HG02973 (cell line): ENCODE measurements at regions not wholly inside any gene's neighbourhood (a gene's known extent, or its start where the extent isn't known, plus 50 kb on each side); places are given as distances from the start of the nearest gene placed in this dataset.

Experiments used
- ATAC-seq: cut with Tn5 transposase; IDR thresholded peaks from one replicate; pipeline ENCODE4 v1.9.1; 2021; ENCODE audit warnings: moderate library complexity; ENCODE audit not compliant: unreplicated experiment

GRCh38 chr12:127070515-127071157 is 1196.3 kb upstream of the TMEM132C start:
- no peak for ATAC-seq

GRCh38 chr12:127074161-127074560 is 1192.8 kb upstream of the TMEM132C start:
- ATAC-seq: no peak

GRCh38 chr12:127075981-127076380 is 1191.0 kb upstream of the TMEM132C start:
- ATAC-seq: no peak

- ATAC-seq: no peak
Measured at GRCh38 chr12:127077262-127078045, 1189.5 kb upstream of the TMEM132C start.

GRCh38 chr12:127078577-127079350 is 1188.2 kb upstream of the TMEM132C start:
- no peak for ATAC-seq

- ATAC-seq: no peak
Measured at GRCh38 chr12:127079636-127080035, 1187.3 kb upstream of the TMEM132C start.

- ATAC-seq: no peak
Measured at GRCh38 chr12:127081058-127081457, 1185.9 kb upstream of the TMEM132C start.

- peak; percentile 99 for ATAC-seq
Measured at GRCh38 chr12:127083008-127083949, 1183.7 kb upstream of the TMEM132C start.

GRCh38 chr12:127101076-127101475 is 1165.9 kb upstream of the TMEM132C start:
- no peak for ATAC-seq

- ATAC-seq: no peak
Measured at GRCh38 chr12:127106041-127106440, 1160.9 kb upstream of the TMEM132C start.

- ATAC-seq: no peak
Measured at GRCh38 chr12:127106697-127107096, 1160.3 kb upstream of the TMEM132C start.

GRCh38 chr12:127107744-127108143 is 1159.2 kb upstream of the TMEM132C start:
- ATAC-seq: no peak

GRCh38 chr12:127108360-127109215 is 1158.4 kb upstream of the TMEM132C start:
- peak; percentile 63 for ATAC-seq

- ATAC-seq: no peak
Measured at GRCh38 chr12:127113945-127114344, 1153.0 kb upstream of the TMEM132C start.

- ATAC-seq: no peak
Measured at GRCh38 chr12:127115468-127116035, 1151.4 kb upstream of the TMEM132C start.

GRCh38 chr12:127118251-127118650 is 1148.7 kb upstream of the TMEM132C start:
- no peak for ATAC-seq

GRCh38 chr12:127119600-127120140 is 1147.3 kb upstream of the TMEM132C start:
- ATAC-seq: no peak

GRCh38 chr12:127120851-127121250 is 1146.1 kb upstream of the TMEM132C start:
- ATAC-seq: no peak

- ATAC-seq: no peak
Measured at GRCh38 chr12:127121494-127122084, 1145.4 kb upstream of the TMEM132C start.
